Chondrocyte (in vitro differentiated cells): ENCODE measurements at regions not wholly inside any gene's neighbourhood (a gene's known extent, or its start where the extent isn't known, plus 50 kb on each side); places are given as distances from the start of the nearest gene placed in this dataset.
A peak's percentile ranks its signal among the peaks of the same experiment; 100 is the strongest.

Experiments used
- DNase-seq: peaks from one replicate; pipeline ENCODE4 v3.0.0; 2021; ENCODE audit warnings: mixed read lengths, low spot score
- H3K27ac Mint-ChIP-seq: one replicate; pipeline ENCODE4 v1.8.0; 2021; ENCODE audit warnings: mild to moderate bottlenecking, moderate library complexity, mixed read lengths; ENCODE audit not compliant: unreplicated experiment
- H3K27me3 Mint-ChIP-seq: 2 replicates; pipeline ENCODE4 v1.8.0; 2021; ENCODE audit warnings: low read depth, mixed read lengths
- H3K36me3 Mint-ChIP-seq: 2 replicates; pipeline ENCODE4 v1.8.0; 2021; ENCODE audit warnings: low read depth, mixed read lengths
- H3K4me1 Mint-ChIP-seq: 2 replicates; pipeline ENCODE4 v1.8.0; 2021; ENCODE audit warnings: low read depth, mild to moderate bottlenecking, mixed read lengths
- H3K4me3 Mint-ChIP-seq: one replicate; pipeline ENCODE4 v1.8.0; 2021; ENCODE audit warnings: mild to moderate bottlenecking, moderate library complexity, mixed read lengths; ENCODE audit not compliant: unreplicated experiment
- H3K9me3 Mint-ChIP-seq: 2 replicates; pipeline ENCODE4 v1.8.0; 2021; ENCODE audit warnings: low read depth, mixed read lengths
- CTCF ChIP-seq: fragments of 200-600 bp; sonication (generic); IDR thresholded peaks from 2 replicates; pipeline ENCODE4 v1.5.0; 2021; ENCODE audit warnings: antibody characterized with exemption, mild to moderate bottlenecking, moderate library complexity

- Mint-ChIP-seq H3K27me3 (no peaks in the 10 kb centered on the region), H3K36me3 (no peaks in the 10 kb centered on the region), H3K4me3 (no peak overlapping the region), H3K27ac (no peak overlapping the region), H3K4me1 (peaks cover 12% of the 10 kb centered on the region), H3K9me3 (no peaks in the 10 kb centered on the region)
- DNase-seq, result no peak
- TF ChIP-seq CTCF, result no peak
Observed at GRCh38 chr9:38162332-38163211, 93.5 kb upstream of the SHB start.

DNA sequence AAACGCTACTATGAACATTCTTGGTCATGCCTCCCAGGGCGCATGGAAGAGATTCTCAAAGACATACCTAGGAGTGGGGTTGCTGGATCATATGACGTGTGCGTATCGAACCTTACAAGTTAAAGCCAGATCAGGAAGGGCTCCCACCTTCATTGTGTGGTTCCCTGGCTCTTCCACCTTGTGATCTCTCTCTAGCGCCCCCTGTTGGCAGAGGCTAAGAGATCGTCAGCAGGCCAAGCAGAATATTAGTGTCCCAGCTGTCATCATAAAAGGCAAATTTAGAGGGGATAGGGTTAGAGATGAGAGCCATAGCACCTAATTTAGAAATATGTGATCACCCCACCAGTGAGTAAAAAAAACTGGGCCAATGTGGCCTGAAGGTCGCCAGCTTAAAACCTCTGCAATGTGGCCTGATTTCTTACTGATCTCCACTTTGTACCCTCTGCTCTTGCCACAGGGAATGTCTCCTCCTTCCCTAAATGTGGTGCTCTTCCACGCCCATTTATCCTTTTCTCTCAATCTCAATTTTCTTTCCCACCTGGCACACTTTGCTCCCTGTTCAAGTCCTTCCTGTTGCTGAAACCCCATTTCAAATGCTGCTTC is 91.7 kb upstream of the SHB start:
- no peaks in the 10 kb centered on the region for H3K27me3 Mint-ChIP-seq
- H3K9me3 Mint-ChIP-seq, result no peaks in the 10 kb centered on the region
- H3K4me3 Mint-ChIP-seq, result no peak overlapping the region
- DNase-seq, result no peak
- no peak overlapping the region for H3K27ac Mint-ChIP-seq
- H3K36me3 Mint-ChIP-seq, result no peaks in the 10 kb centered on the region
- H3K4me1 Mint-ChIP-seq, result peaks cover 12% of the 10 kb centered on the region
- peak; percentile 85 for TF ChIP-seq CTCF

- H3K36me3 Mint-ChIP-seq, result no peaks in the 10 kb centered on the region
- peaks cover 12% of the 10 kb centered on the region for H3K4me1 Mint-ChIP-seq
- TF ChIP-seq CTCF, result no peak
- no peak overlapping the region for H3K4me3 Mint-ChIP-seq
- H3K9me3 Mint-ChIP-seq, result no peaks in the 10 kb centered on the region
- DNase-seq, result no peak
- no peaks in the 10 kb centered on the region for H3K27me3 Mint-ChIP-seq
- H3K27ac Mint-ChIP-seq, result no peak overlapping the region
Observed at GRCh38 chr9:38159599-38159998, 90.6 kb upstream of the SHB start.

DNA sequence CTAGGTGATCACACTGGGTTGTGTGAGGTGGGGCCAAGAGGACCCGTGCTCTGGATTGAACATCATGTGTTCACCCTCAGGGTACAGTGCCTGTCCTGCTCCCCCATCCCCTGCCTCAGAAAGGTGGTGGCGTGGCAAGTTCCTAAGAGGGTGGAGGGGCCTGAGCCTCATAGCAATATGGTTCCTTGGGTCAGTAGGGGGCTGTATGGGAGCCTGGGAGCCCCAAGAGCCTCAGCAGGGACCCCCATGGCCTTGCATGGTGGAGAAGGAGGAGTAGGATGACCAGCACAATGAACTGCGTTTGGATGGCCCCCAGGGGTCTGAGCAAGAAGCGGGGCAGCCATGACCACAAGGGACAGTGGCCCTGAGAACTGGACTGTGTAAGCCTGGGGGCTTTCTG is 89.6 kb upstream of the SHB start:
- DNase-seq, result no peak
- no peaks in the 10 kb centered on the region for H3K27me3 Mint-ChIP-seq
- no peaks in the 10 kb centered on the region for H3K36me3 Mint-ChIP-seq
- no peak for TF ChIP-seq CTCF
- no peaks in the 10 kb centered on the region for H3K9me3 Mint-ChIP-seq
- H3K4me1 Mint-ChIP-seq, result peaks cover 12% of the 10 kb centered on the region
- no peak overlapping the region for H3K4me3 Mint-ChIP-seq
- H3K27ac Mint-ChIP-seq, result no peak overlapping the region

DNA sequence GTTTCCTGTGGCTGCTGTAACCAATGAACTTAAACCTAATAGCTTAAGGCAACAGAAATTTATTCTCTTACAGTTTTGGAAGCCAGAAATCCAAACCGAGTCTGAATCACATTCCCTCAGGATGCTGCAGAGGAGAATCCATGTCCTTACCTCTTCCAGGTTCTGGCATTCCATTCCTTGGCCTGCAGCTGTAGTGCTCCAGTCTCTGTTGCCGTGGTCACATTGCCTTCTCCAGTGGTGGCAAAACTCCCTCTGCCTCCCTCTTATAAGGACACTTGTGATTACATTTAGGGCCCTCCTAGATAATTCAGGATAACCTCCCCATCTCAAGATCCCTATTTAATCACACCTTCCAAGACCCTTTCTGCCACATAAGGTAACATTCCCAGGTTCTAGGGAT is 88.7 kb upstream of the SHB start:
- no peak overlapping the region for H3K4me3 Mint-ChIP-seq
- no peaks in the 10 kb centered on the region for H3K9me3 Mint-ChIP-seq
- H3K27ac Mint-ChIP-seq, result no peak overlapping the region
- no peak for DNase-seq
- no peaks in the 10 kb centered on the region for H3K36me3 Mint-ChIP-seq
- H3K27me3 Mint-ChIP-seq, result no peaks in the 10 kb centered on the region
- TF ChIP-seq CTCF, result no peak
- H3K4me1 Mint-ChIP-seq, result peaks cover 9% of the 10 kb centered on the region
